Fibroblast of skin of abdomen (primary cell): ENCODE measurements at regions not wholly inside any gene's neighbourhood (a gene's known extent, or its start where the extent isn't known, plus 50 kb on each side); places are given as distances from the start of the nearest gene placed in this dataset.

ENCODE experiments used
- DNase-seq: peaks from one replicate; pipeline ENCODE4 v3.0.0-alpha.2; 2013

GRCh38 chr12:105931762-105932570, 206.8 kb downstream of the NUAK1 start:
- no peak for DNase-seq

- DNase-seq, result peak; percentile 97
These were observed 204.8 kb downstream of the NUAK1 start for GRCh38 chr12:105933671-105934665.

GRCh38 chr12:105935106-105935505, 203.6 kb downstream of the NUAK1 start:
- peak; percentile 31 for DNase-seq

GRCh38 chr12:105935981-105936380, 202.8 kb downstream of the NUAK1 start:
- peak; percentile 31 for DNase-seq

- DNase-seq, result no peak
These were observed 202.3 kb downstream of the NUAK1 start for GRCh38 chr12:105936496-105936895.

- no peak for DNase-seq
These were observed 201.7 kb downstream of the NUAK1 start for GRCh38 chr12:105937009-105937408.

GRCh38 chr12:105939181-105939721, 199.5 kb downstream of the NUAK1 start:
- no peak for DNase-seq

GRCh38 chr12:105942281-105942680, 196.5 kb downstream of the NUAK1 start:
- DNase-seq, result no peak

GRCh38 chr12:105943525-105943924, 195.2 kb downstream of the NUAK1 start:
- DNase-seq, result no peak

- DNase-seq, result no peak
These were observed 194.1 kb downstream of the NUAK1 start for GRCh38 chr12:105944628-105945027.

GRCh38 chr12:105945880-105946279, 192.9 kb downstream of the NUAK1 start:
- peak; percentile 55 for DNase-seq

GRCh38 chr12:105946493-105946901, 192.3 kb downstream of the NUAK1 start:
- no peak for DNase-seq

GRCh38 chr12:105947906-105948305, 190.8 kb downstream of the NUAK1 start:
- DNase-seq, result no peak

- no peak for DNase-seq
These were observed 190.4 kb downstream of the NUAK1 start for GRCh38 chr12:105948331-105948730.

GRCh38 chr12:105949391-105949790, 189.4 kb downstream of the NUAK1 start:
- DNase-seq, result no peak

GRCh38 chr12:105951732-105952131, 187.0 kb downstream of the NUAK1 start:
- DNase-seq, result no peak

GRCh38 chr12:105954951-105955931, 183.5 kb downstream of the NUAK1 start:
- peak; percentile 39 for DNase-seq

- no peak for DNase-seq
These were observed 182.8 kb downstream of the NUAK1 start for GRCh38 chr12:105955976-105956375.

GRCh38 chr12:105956662-105957457, 181.9 kb downstream of the NUAK1 start:
- peak; percentile 33 for DNase-seq

- peak; percentile 46 for DNase-seq
These were observed 178.3 kb downstream of the NUAK1 start for GRCh38 chr12:105960319-105961083.
